T-helper 1 cell treated with Interleukin-12 subunit alpha and Interleukin-12 subunit beta and Interleukin-4 antibody, amounts not matched to agents 30 ng/mL and 1 ng/mL, for 36 hours (primary cell): ENCODE measurements at regions not wholly inside any gene's neighbourhood (a gene's known extent, or its start where the extent isn't known, plus 50 kb on each side); places are given as distances from the start of the nearest gene placed in this dataset.
"Not testable (repeated sequence)": the region's sequence is repeated elsewhere in the genome, so short reads cannot be mapped to it uniquely, and the experiment has no call there.

ENCODE experiments used
- intact Hi-C: fragments of 100-400 bp; cut with micrococcal nuclease; formaldehyde crosslinking; loops from one replicate; pipeline ENCODE4 v1.15.1; 2024

DNA sequence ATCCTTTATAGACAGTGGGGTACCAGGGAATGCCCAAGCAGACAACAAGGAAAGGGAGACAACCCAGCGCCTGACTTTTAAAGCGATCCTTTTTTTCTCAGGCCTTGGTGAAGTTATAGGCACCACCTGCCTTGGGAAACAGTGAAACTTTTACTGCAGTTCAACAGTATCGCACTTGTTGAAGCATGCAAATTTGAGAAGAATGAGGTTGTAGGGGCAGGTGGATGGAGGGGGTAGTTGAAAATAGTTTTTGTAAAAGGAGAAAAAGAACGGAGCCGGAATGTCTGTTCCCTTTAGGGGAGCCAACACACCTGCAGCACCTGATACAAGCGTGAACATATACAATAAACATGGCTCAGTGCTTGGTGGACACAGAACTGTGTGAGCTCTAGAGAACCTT lies 190.2 kb upstream of the NR3C1 start:
- intact Hi-C loops: no loop called here

DNA sequence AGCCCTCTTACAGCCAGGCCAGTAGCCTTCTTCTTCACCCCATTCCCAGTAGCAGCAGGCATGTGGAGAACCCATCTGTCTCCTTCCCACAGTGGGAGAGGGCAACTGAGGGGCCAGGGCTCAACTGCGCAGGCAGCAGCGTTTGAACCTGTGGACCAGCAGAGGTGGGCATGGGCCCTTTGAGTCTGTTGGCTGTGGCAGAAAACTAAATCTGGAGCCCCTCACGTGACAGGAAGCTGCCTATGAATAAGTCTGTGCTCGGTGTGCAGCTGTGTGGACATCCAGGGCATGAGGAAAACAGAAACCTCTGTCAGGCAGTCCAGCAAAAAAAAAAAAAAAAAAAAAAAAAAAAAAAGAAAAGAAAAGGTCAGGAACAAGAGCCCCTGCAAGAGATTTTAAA lies 189.2 kb upstream of the NR3C1 start:
- intact Hi-C loops: loop anchor here (1.0 kb wide), 1 partner anchor 13 kb away; no protein-coding TSS in a partner anchor

- intact Hi-C loops: no loop called here
These were observed 185.6 kb upstream of the NR3C1 start for GRCh38 chr5:143588933-143589662.

DNA sequence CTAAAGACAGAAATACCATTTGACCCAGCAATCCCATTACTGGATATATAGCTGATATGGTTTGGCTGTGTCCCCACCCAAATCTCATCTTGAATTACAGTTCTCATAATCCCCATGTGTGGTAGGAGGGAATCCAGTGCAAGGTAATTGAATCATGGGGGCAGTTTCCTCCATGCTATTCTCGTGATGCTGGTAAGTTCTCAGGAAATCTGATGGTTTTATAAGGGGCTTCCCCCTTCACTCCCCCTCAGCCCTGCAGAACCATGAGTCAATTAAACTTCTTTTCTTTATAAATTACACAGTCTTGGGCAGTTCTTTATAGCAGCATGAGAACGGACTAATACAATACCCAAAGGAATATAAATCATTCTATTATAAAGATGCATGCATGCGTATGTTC lies 184.6 kb upstream of the NR3C1 start:
- intact Hi-C loops: not testable (repeated sequence)

DNA sequence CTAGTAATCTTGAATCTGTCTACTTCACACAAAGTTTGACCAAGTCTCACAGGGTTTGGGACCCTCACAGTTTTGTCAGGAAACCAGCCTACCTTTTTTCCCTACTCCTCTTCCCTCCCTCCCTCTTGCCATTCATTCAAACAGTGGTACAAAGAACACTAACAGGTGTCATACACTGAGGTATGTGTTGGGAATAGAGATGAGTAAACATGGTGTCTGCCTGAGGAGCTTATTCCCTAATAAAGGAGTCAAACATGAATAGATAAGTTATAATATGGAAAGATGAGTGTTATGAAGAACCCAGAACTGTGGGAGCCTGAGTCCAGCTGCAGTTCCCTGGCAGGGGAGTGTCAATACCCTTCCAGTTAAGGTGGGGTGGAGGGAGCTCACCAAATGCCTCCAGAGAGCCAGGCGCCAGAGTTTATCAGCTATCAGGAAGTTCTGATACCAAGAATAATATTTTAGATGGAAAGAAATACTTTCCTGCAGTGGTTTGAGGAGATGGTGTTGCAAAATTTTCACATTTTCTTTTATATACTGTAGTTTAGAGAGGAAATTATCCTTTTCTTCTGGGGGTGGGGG lies 183.4 kb upstream of the NR3C1 start:
- intact Hi-C loops: loop anchor here (2.0 kb wide), 1 partner anchor 18 kb away; no protein-coding TSS in a partner anchor

- intact Hi-C loops: loop anchor here (2.0 kb wide), 1 partner anchor 19 kb away; no protein-coding TSS in a partner anchor
These were observed 182.5 kb upstream of the NR3C1 start for GRCh38 chr5:143585970-143586369.

DNA sequence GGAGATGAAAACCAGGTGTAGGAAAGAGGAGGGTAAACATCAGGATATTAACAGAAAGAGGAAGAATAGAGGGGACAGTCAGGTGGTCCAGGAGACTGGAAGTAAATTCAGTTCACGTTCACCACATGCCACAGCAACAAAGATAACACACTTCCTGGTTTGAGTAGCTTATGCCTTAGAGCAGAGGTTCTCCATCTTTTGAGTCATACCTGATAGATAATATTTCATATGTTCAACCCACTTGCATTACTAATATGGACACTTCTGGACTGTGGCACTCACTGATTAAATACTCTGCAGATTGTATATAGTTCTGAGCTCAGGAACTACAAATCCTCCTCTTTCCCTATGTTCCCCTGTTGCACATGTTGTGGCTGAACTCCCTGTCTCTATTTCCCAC lies 179.9 kb upstream of the NR3C1 start:
- intact Hi-C loops: no loop called here

DNA sequence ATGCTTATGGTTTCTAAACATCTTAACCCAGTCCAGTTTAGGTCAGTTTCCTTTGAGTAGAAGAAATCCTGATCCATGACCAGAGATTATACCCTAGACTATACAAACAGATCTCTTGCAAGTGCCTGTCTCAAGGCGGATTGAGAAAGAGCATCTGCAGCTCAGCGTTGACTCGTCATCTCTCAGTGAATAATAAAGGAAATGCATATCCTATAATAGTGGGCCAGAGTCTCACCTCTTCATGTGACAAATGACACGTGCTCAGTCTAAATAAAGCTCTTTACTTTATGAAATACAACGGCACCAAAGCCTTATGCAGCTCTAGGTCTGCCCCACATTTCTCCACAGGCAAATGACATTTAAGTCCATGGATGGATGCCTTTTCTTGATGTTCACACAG lies 179.4 kb upstream of the NR3C1 start:
- intact Hi-C loops: no loop called here

- intact Hi-C loops: no loop called here
These were observed 178.7 kb upstream of the NR3C1 start for GRCh38 chr5:143582176-143582575.

DNA sequence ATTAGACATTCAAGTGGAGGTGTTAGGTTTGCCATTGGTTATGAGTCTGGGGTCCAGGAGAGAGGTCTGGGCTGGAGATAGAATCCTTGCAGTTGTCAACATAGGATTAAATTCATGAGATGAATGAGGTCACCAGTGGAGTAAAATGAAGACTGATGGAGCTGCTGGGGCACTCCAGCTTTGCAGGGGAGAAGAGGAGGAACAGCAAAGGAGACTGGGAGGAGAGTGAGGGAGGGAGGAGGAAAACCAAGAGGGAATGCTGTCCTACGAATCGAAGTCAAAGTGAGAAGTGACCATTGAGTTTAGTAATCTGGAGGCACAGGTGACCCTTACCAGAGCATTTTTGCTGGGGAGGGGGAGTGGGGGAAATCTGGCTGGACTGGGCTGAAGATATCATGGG lies 178.2 kb upstream of the NR3C1 start:
- intact Hi-C loops: no loop called here

- intact Hi-C loops: no loop called here
These were observed 177.7 kb upstream of the NR3C1 start for GRCh38 chr5:143581147-143581546.

DNA sequence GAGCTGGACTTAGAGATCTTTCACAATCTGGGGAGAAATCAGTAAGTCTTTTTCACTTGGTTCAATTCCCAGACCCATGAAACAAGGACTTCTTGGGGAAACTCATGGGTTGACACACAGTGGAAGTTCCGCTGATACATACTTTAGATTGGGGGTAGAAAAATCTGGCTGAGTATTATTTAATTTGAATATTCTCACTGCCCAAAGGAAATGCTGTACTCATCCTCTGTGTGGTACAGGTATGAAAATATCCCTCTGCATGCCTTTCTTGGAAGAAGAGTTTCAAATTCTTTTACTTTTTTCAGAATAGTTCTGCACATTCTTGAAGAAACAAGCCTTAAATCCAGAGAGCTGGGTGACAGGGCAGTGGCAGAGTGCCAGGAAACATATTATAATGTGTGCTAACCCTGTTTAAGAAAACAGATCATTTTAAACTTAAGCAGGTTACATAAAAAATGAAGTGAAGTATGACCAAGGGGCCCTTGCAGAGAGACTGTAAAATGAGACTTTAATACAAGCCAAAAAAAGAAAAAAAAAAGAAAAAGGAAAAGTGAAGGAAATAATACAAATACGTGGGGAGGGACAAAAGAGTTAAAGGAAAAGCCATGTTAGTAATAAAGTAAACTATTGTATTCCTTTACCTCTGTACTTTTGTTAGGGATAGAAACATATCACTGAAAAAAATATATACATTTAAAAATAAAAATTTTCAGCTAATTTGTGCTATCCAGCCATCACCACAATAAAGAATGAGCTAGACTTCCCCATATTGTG lies 173.4 kb upstream of the NR3C1 start:
- intact Hi-C loops: no loop called here

DNA sequence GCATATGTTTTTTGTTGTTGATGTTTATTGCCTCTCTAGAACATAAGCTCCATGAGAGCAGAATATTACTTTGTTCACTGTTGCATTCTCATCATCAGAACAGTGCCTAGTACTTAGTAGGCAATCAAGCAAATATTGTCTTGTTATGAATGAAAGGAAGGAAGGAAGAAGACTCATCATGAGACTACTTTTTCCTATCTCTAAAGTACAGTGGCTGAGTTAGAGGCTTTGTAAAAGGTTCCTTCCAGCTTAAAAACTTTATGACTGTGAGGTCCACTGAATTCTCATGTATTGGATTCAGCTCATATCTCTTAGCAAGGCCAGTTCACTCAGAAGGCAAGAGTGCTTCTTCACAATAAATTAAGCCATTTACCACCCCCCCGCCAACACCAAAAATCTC lies 171.8 kb upstream of the NR3C1 start:
- intact Hi-C loops: no loop called here

DNA sequence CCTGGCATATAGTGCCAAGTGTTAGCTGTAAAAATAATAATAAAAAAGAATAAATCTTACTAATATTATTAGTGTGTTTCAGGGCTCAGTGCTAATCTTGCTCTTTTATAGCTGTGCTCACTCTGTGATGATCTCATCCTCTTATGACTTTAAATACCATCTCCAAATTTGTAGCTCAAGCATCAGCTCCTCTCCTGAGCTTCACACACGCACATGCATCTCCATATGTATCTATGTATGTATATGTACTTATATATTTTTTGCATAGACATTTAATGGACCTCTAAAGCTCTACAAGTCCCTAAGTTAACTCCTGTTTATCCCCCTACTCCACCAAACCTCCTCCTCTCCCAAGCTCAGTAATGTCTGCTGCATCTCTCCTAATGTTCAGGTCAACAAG lies 170.8 kb upstream of the NR3C1 start:
- intact Hi-C loops: no loop called here

- intact Hi-C loops: no loop called here
These were observed 170.2 kb upstream of the NR3C1 start for GRCh38 chr5:143573568-143574170.

DNA sequence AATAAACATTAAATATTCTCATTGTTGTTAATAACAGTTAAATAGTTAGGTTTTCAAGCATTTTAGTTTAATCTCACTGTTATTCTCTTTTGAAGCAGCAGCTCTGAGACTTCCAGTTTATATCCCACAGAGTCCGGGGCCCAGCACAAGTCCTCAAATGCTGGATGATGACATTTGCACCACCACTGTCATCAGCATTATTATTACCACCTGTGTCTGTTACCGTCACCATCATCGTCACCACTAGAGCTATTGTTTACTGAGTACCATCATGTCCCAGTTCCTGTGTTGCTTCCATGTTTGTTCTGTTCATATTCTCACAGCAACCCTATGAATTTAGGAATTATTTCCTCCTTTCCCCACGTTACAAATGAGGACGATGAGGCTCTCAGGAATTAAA lies 169.2 kb upstream of the NR3C1 start:
- intact Hi-C loops: no loop called here

- intact Hi-C loops: no loop called here
These were observed 168.4 kb upstream of the NR3C1 start for GRCh38 chr5:143571642-143572624.

DNA sequence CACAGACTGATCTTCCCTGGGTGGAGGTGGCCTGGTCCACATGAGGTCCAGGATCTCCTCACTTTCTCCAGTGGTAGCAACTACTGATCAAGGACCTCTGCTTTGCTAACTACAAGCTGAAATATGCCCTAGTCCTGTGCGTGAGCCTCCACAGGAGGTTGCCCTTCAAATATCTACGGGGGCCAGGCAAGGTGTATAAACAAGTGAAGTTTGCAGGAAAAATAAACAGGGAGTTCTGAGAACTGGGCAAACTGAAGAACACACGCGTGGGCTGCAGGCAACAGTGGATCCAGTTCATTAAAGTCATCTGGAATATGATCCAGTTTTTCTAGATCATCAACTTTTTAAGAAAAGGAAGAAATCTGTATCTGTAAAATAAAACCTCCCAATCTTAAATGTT lies 167.5 kb upstream of the NR3C1 start:
- intact Hi-C loops: no loop called here

DNA sequence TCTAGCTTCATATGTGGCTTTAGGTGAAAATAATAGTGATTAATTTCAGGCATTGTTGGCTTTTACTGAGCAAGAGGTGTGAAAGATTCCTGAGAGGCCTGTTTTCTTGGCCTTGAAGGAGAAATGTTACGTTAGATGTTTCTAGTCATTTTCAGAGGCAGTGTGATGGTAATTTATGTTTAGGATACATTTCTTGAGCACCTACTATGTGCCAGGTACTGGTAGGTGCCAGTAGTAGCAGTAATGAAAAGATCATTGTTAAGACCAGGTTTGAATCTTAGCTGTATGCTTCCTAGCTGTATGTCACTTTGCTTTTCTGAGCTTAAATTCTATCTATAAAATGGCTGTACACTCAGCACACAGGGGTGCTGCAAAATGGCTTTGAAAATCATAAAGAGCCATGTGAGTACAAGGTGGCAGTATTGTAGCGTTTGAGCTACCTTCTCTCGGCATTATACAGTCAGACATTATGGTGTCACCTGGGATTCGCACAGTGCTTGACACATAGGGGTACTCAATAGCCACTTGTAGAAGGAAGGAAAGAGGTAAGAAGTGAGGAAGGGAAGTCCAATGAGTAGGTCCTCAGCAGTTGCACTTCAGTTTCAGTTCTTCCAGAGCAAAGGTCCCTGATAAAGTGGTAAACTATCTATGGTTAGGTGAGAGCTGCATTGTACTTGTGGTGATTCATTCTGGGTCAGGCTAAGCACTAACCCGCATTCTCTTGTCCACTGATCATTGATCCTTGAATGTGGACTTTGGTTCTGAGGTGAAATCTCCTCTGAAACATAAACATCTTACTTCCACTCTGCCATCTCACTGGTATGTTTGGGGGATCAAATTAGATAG lies 166.5 kb upstream of the NR3C1 start:
- intact Hi-C loops: no loop called here

- intact Hi-C loops: no loop called here
These were observed 165.8 kb upstream of the NR3C1 start for GRCh38 chr5:143569213-143569701.
